ENCODE measurements at regions not wholly inside any gene's neighbourhood (a gene's known extent, or its start where the extent isn't known, plus 50 kb on each side); places are given as distances from the start of the nearest gene placed in this dataset.
A peak's percentile ranks its signal among the peaks of the same experiment; 100 is the strongest.
"Not testable (repeated sequence)": the region's sequence is repeated elsewhere in the genome, so short reads cannot be mapped to it uniquely, and the experiment has no call there.

- DNase-seq = peak; percentile 43 to 60
Measured at GRCh38 chr14:56422703-56423213, 156.8 kb upstream of the TMEM260 start.

- no peak for DNase-seq
Measured at GRCh38 chr14:56423544-56423943, 156.1 kb upstream of the TMEM260 start.

- no peak for DNase-seq
Measured at GRCh38 chr14:56431013-56431412, 148.6 kb upstream of the TMEM260 start.

- DNase-seq = no peak
Measured at GRCh38 chr14:56449670-56450213, 129.9 kb upstream of the TMEM260 start.

GRCh38 chr14:56452940-56453339, 126.7 kb upstream of the TMEM260 start:
- no peak for DNase-seq

GRCh38 chr14:56454680-56455079, 124.9 kb upstream of the TMEM260 start:
- not testable (repeated sequence) for DNase-seq

- DNase-seq = no peak
Measured at GRCh38 chr14:56460469-56460868, 119.1 kb upstream of the TMEM260 start.

- DNase-seq = no peak
Measured at GRCh38 chr14:56461276-56462275, 118.0 kb upstream of the TMEM260 start.

- DNase-seq = no peak
Measured at GRCh38 chr14:56463271-56463890, 116.2 kb upstream of the TMEM260 start.

- no peak for DNase-seq
Measured at GRCh38 chr14:56471056-56471455, 108.5 kb upstream of the TMEM260 start.

GRCh38 chr14:56474419-56475022, 105.1 kb upstream of the TMEM260 start:
- peak; percentile 3 to 35 for DNase-seq

GRCh38 chr14:56482310-56482911, 97.2 kb upstream of the TMEM260 start:
- DNase-seq = no peak

GRCh38 chr14:56487090-56487667, 92.4 kb upstream of the TMEM260 start:
- no peak for DNase-seq

GRCh38 chr14:56487761-56488160, 91.8 kb upstream of the TMEM260 start:
- DNase-seq = no peak

- DNase-seq = no peak
Measured at GRCh38 chr14:56488306-56488705, 91.3 kb upstream of the TMEM260 start.

GRCh38 chr14:56490379-56490778, 89.2 kb upstream of the TMEM260 start:
- DNase-seq = peak in 1 of 2 experiments; percentile 27

- peak; percentile 14 to 45 for DNase-seq
Measured at GRCh38 chr14:56491299-56492285, 88.0 kb upstream of the TMEM260 start.

GRCh38 chr14:56494167-56494566, 85.4 kb upstream of the TMEM260 start:
- peak; percentile 23 to 52 for DNase-seq

- DNase-seq = no peak
Measured at GRCh38 chr14:56498112-56498511, 81.5 kb upstream of the TMEM260 start.

GRCh38 chr14:56501909-56502530, 77.6 kb upstream of the TMEM260 start:
- DNase-seq = no peak
